Omental fat pad (tissue), 3 donors: ENCODE measurements at regions not wholly inside any gene's neighbourhood (a gene's known extent, or its start where the extent isn't known, plus 50 kb on each side); places are given as distances from the start of the nearest gene placed in this dataset.

Experiments
- ATAC-seq: fragments of 150-250 bp; one replicate; pipeline ENCODE4 v1.9.1; 2016; ENCODE audit warnings: mild to moderate bottlenecking, moderate library complexity; ENCODE audit not compliant: low FRiP score
- DNase-seq: peaks from one replicate; pipeline ENCODE4 v3.0.0-alpha.2; 2019; ENCODE audit warnings: low spot score
- CTCF ChIP-seq, 3 donors: fragments of 450-650 bp; IDR thresholded peaks; one replicate each; pipeline ENCODE4 v1.5.1; 2016 to 2017; ENCODE audit warnings: antibody characterized with exemption in 3 of 3, mild to moderate bottlenecking in 3 of 3, moderate library complexity in 2 of 3

GRCh38 chr11:121777056-121777455, 324.3 kb upstream of the SORL1-AS1 start:
- ATAC-seq = no peak
- no peak for TF ChIP-seq CTCF (IDR thresholded peaks at IDR 0.05)
- no peak for DNase-seq

GRCh38 chr11:121775276-121775675, 322.5 kb upstream of the SORL1-AS1 start:
- no peak for ATAC-seq
- DNase-seq = no peak
- no peak for TF ChIP-seq CTCF (IDR thresholded peaks at IDR 0.05)

- TF ChIP-seq CTCF (IDR thresholded peaks at IDR 0.05) = no peak
- ATAC-seq = no peak
- DNase-seq = no peak
Measured at GRCh38 chr11:121773076-121773475, 320.3 kb upstream of the SORL1-AS1 start.

- ATAC-seq = no peak
- no peak for TF ChIP-seq CTCF (IDR thresholded peaks at IDR 0.05)
- DNase-seq = no peak
Measured at GRCh38 chr11:121770939-121771595, 318.3 kb upstream of the SORL1-AS1 start.

- ATAC-seq (no peak), DNase-seq (no peak)
- no peak for TF ChIP-seq CTCF (IDR thresholded peaks at IDR 0.05)
Measured at GRCh38 chr11:121769191-121769590, 316.4 kb upstream of the SORL1-AS1 start.

GRCh38 chr11:121767433-121767832, 314.7 kb upstream of the SORL1-AS1 start:
- ATAC-seq (no peak), DNase-seq (no peak)
- no peak for TF ChIP-seq CTCF (IDR thresholded peaks at IDR 0.05)

GRCh38 chr11:121766991-121767390, 314.2 kb upstream of the SORL1-AS1 start:
- TF ChIP-seq CTCF (IDR thresholded peaks at IDR 0.05) = no peak
- DNase-seq = no peak
- ATAC-seq = no peak
